CD14-positive monocyte (primary cell): ENCODE measurements at regions not wholly inside any gene's neighbourhood (a gene's known extent, or its start where the extent isn't known, plus 50 kb on each side); places are given as distances from the start of the nearest gene placed in this dataset.

ENCODE experiments used
- DNase-seq, 3 donors: peaks; one replicate each; pipeline ENCODE4 v3.0.0-alpha.2; 2011 to 2022
- H2AFZ ChIP-seq: 2 replicates; pipeline ENCODE4 v1.6.0; 2012; ENCODE audit warnings: mild to moderate bottlenecking, low read depth, low read length, inconsistent platforms; ENCODE audit not compliant: insufficient read depth, poor library complexity, severe bottlenecking
- H3K27ac ChIP-seq, 2 donors: 1 replicate in 1 of 2; 2 replicates in 1 of 2; pipeline ENCODE4 v1.5.1; 2012 to 2013; ENCODE audit warnings: low read length in 2 of 2, control low read depth in 1 of 2, inconsistent platforms in 1 of 2, low read depth in 1 of 2, mild to moderate bottlenecking in 1 of 2
- H3K27me3 ChIP-seq, 2 donors: one replicate each; pipeline versions ENCODE4 v1.6.0 to v1.6.1; 2011 to 2013; ENCODE audit warnings: low read length in 2 of 2; ENCODE audit not compliant: control insufficient read depth in 2 of 2, insufficient read depth in 2 of 2
- H3K36me3 ChIP-seq, 2 donors: replicated peaks in 1 of 2; 1 replicate in 1 of 2; 2 replicates in 1 of 2; pipeline versions ENCODE4 v1.5.1 to v1.6.1; 2012 to 2013; ENCODE audit warnings: low read length in 2 of 2, control low read depth in 1 of 2, inconsistent platforms in 1 of 2, mild to moderate bottlenecking in 1 of 2; ENCODE audit not compliant: insufficient read depth in 2 of 2, control insufficient read depth in 1 of 2
- H3K4me1 ChIP-seq, 2 donors: 1 replicate in 1 of 2; 2 replicates in 1 of 2; pipeline versions ENCODE4 v1.5.1 to v1.6.1; 2012 to 2013; ENCODE audit warnings: low read length in 2 of 2, control low read depth in 1 of 2, inconsistent platforms in 1 of 2, mild to moderate bottlenecking in 1 of 2, moderate library complexity in 1 of 2; ENCODE audit not compliant: insufficient read depth in 2 of 2, control insufficient read depth in 1 of 2
- H3K4me2 ChIP-seq: replicated peaks from 2 replicates; pipeline ENCODE3; 2012; ENCODE audit warnings: low read length, moderate library complexity, mild to moderate bottlenecking; ENCODE audit not compliant: poor library complexity, severe bottlenecking; ENCODE audit errors: extremely low read depth
- H3K4me3 ChIP-seq, 3 experiments: fragments of 200-600 bp in 1 of 3; sonication (generic) in 1 of 3; replicated peaks in 1 of 3; 1 replicate in 2 of 3; 2 replicates in 1 of 3; pipeline ENCODE4 v1.5.1; 2011 to 2013; ENCODE audit warnings: low read length in 3 of 3, mild to moderate bottlenecking in 3 of 3, control low read depth in 2 of 3, low read depth in 2 of 3, inconsistent platforms in 1 of 3, moderate library complexity in 1 of 3
- H3K79me2 ChIP-seq: 2 replicates; pipeline ENCODE4 v1.6.0; 2012; ENCODE audit warnings: mild to moderate bottlenecking, control low read depth, inconsistent platforms, low read length, moderate library complexity; ENCODE audit not compliant: insufficient read depth
- H3K9ac ChIP-seq: 2 replicates; pipeline ENCODE4 v1.6.0; 2017; ENCODE audit warnings: low read length, mild to moderate bottlenecking; ENCODE audit not compliant: insufficient read depth, poor library complexity, severe bottlenecking
- H3K9me3 ChIP-seq, 2 donors: replicated peaks in 1 of 2; 1 replicate in 1 of 2; 2 replicates in 1 of 2; pipeline versions ENCODE4 v1.5.1 to v1.6.1; 2012 to 2013; ENCODE audit warnings: low read length in 2 of 2, control low read depth in 1 of 2; ENCODE audit not compliant: control insufficient read depth in 1 of 2, insufficient read depth in 1 of 2
- H4K20me1 ChIP-seq: 2 replicates; pipeline ENCODE4 v1.6.0; 2012; ENCODE audit warnings: mild to moderate bottlenecking, low read length, control low read depth, moderate library complexity; ENCODE audit not compliant: insufficient read depth
- H3K27ac Mint-ChIP-seq, 7 donors: one replicate each; pipeline ENCODE4 v1.8.0; 2020; ENCODE audit warnings: mild to moderate bottlenecking in 7 of 7, mixed read lengths in 7 of 7, moderate library complexity in 6 of 7, inconsistent platforms in 2 of 7
- H3K27me3 Mint-ChIP-seq, 3 donors: one replicate each; pipeline ENCODE4 v1.8.0; 2021 to 2022; ENCODE audit warnings: low read depth in 3 of 3, mild to moderate bottlenecking in 3 of 3, mixed read lengths in 3 of 3, moderate library complexity in 3 of 3, inconsistent platforms in 1 of 3
- H3K36me3 Mint-ChIP-seq, 2 donors: one replicate each; pipeline ENCODE4 v1.8.0; 2020; ENCODE audit warnings: mixed read lengths in 2 of 2, inconsistent platforms in 1 of 2, mild to moderate bottlenecking in 1 of 2
- H3K4me1 Mint-ChIP-seq: one replicate; pipeline ENCODE4 v1.8.0; 2020; ENCODE audit warnings: mild to moderate bottlenecking, mixed read lengths
- H3K4me3 Mint-ChIP-seq, 2 donors: one replicate each; pipeline ENCODE4 v1.8.0; 2020; ENCODE audit warnings: mild to moderate bottlenecking in 2 of 2, mixed read lengths in 2 of 2, moderate library complexity in 1 of 2
- H3K9me3 Mint-ChIP-seq, 7 donors: one replicate each; pipeline ENCODE4 v1.8.0; 2020 to 2022; ENCODE audit warnings: mixed read lengths in 7 of 7, mild to moderate bottlenecking in 6 of 7, moderate library complexity in 6 of 7, inconsistent platforms in 2 of 7
- WGBS: methylation state at CpG from one replicate; pipeline ENCODE4 v1.1.5; 2013; ENCODE audit warnings: missing lambda C conversion rate; ENCODE audit not compliant: insufficient coverage; 5-methylcytosine and 5-hydroxymethylcytosine counted together
- intact Hi-C, 2 donors: fragments of 100-400 bp; cut with micrococcal nuclease; formaldehyde crosslinking; loops; one replicate each; pipeline versions ENCODE4 v1.15.0 to v1.15.1; 2023
- TF ChIP-seq, protein P1 (sequence below): fragments of 200-600 bp; IDR thresholded peaks from one replicate; pipeline ENCODE4 v1.8.0; 2022; ENCODE audit warnings: antibody characterized with exemption, mild to moderate bottlenecking

DNA sequence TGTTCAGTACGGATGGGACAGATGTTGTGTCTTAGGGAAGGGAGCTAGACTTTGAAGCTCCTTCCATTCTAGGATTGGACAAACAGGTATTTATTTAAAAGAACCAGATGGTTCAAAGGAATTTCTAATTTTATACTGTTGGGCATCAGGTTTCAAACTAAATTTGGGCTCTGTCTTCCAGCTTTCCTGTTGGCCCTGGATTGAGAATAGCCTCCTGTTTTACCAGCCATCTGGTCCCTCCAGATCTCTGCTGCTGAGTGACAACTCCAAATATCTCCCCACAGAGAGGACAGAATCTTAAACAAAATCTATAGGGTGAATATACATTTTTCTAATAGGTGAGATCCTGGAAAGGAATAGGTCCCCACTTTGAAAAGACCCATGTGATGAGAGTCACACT is 52.5 kb upstream of the CNIH3 start:
- peaks cover 25 to 27% of the 10 kb centered on the region in 2 donors for H3K4me1 ChIP-seq
- H3K4me3 Mint-ChIP-seq: no peak overlapping the region
- no peak overlapping the region for H3K4me2 ChIP-seq
- H3K27me3 ChIP-seq: no peaks in the 10 kb centered on the region
- H3K9ac ChIP-seq: no peak overlapping the region
- no peaks in the 10 kb centered on the region for H4K20me1 ChIP-seq
- H3K4me3 ChIP-seq: no peak overlapping the region
- peaks cover 0 to 5% (median 3%) of the 10 kb centered on the region in 3 donors for H3K27me3 Mint-ChIP-seq
- no peaks in the 10 kb centered on the region for H3K9me3 ChIP-seq
- no CpG with 5 or more reads among the region's 1 CpG for WGBS
- peaks cover 35% of the 10 kb centered on the region for H3K4me1 Mint-ChIP-seq
- no peak for DNase-seq
- peaks cover 0 to 6% (median 0%) of the 10 kb centered on the region in 7 donors for H3K9me3 Mint-ChIP-seq
- no peaks in the 10 kb centered on the region for H3K36me3 Mint-ChIP-seq
- TF ChIP-seq, protein P1, sequence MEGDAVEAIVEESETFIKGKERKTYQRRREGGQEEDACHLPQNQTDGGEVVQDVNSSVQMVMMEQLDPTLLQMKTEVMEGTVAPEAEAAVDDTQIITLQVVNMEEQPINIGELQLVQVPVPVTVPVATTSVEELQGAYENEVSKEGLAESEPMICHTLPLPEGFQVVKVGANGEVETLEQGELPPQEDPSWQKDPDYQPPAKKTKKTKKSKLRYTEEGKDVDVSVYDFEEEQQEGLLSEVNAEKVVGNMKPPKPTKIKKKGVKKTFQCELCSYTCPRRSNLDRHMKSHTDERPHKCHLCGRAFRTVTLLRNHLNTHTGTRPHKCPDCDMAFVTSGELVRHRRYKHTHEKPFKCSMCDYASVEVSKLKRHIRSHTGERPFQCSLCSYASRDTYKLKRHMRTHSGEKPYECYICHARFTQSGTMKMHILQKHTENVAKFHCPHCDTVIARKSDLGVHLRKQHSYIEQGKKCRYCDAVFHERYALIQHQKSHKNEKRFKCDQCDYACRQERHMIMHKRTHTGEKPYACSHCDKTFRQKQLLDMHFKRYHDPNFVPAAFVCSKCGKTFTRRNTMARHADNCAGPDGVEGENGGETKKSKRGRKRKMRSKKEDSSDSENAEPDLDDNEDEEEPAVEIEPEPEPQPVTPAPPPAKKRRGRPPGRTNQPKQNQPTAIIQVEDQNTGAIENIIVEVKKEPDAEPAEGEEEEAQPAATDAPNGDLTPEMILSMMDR: no peak
- peak overlapping the region in 4 of 7 donors; percentile 52 to 96 (median 70) for H3K27ac Mint-ChIP-seq
- H3K27ac ChIP-seq: peak overlapping the region in 1 of 2 donors; percentile 96
- intact Hi-C loops: no loop called here
- H3K79me2 ChIP-seq: no peaks in the 10 kb centered on the region
- no peak overlapping the region for H2AFZ ChIP-seq
- H3K36me3 ChIP-seq: no peaks in the 10 kb centered on the region

DNA sequence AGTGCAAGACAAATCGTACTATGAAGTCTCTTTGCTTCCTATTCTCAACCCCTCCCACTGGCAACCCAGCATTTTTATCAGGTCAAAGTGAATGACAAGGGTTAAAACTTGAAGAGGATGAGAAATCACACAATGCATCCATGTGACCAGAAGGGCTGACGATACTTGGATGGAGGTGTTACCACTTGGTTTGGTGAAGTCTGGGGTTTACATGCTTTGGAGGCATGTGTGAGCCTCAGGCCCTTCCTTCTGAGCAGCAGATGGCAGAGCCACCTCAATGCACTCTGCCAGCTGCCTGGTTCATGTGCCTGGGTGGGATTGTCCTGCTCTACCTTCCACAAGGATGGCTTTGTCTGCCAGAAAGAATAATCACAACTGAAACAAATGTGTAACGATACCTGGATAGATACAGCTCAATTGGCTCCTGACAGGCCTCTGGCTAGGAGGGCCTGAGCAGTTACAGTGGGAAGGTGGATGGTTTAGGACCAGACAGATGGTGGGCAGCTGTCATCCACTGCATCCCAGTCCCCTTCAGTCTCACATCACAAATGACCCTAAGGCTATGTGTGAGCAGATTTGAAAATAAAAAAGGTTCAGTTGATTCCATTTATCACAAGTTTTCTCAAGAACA is 51.5 kb upstream of the CNIH3 start:
- H3K36me3 Mint-ChIP-seq: no peaks in the 10 kb centered on the region

More for the DNA sequence above, 51.5 kb upstream of the CNIH3 start:
- Mint-ChIP-seq H3K9me3 (peaks cover 0 to 6% (median 0%) of the 10 kb centered on the region in 7 donors), H3K27ac (peak overlapping the region; percentile 92 to 98 (median 96)), H3K27me3 (peaks cover 0 to 5% (median 3%) of the 10 kb centered on the region in 3 donors), H3K4me3 (peak overlapping the region in 1 of 2 donors; percentile 8), H3K4me1 (peaks cover 35% of the 10 kb centered on the region)
- peak; percentile 9 to 30 (median 27) for DNase-seq
- Histone ChIP-seq H3K36me3 (no peaks in the 10 kb centered on the region), H3K9me3 (no peaks in the 10 kb centered on the region), H2AFZ (peak overlapping the region; percentile 22), H3K4me3 (peak overlapping the region in 1 of 3 experiments; percentile 3), H3K27me3 (no peaks in the 10 kb centered on the region), H4K20me1 (no peaks in the 10 kb centered on the region), H3K4me2 (peak overlapping the region; percentile 36), H3K79me2 (no peaks in the 10 kb centered on the region), H3K27ac (peak overlapping the region; percentile 86 to 96), H3K9ac (peak overlapping the region; percentile 33), H3K4me1 (peaks cover 25 to 27% of the 10 kb centered on the region in 2 donors)
- TF ChIP-seq, protein P1: no peak
- WGBS: 20% methylated on average over 1 of the region's 3 CpGs
- intact Hi-C loops: no loop called here
